IPS-20b (cell line): ENCODE measurements at regions not wholly inside any gene's neighbourhood (a gene's known extent, or its start where the extent isn't known, plus 50 kb on each side); places are given as distances from the start of the nearest gene placed in this dataset.

Experiments
- H3K27ac ChIP-seq: one replicate; pipeline ENCODE4 v1.5.1; 2013; ENCODE audit warnings: low read length
- H3K27me3 ChIP-seq: 2 replicates; pipeline ENCODE4 v1.6.1; 2013; ENCODE audit warnings: mild to moderate bottlenecking, low read length, inconsistent platforms; ENCODE audit not compliant: insufficient read depth
- H3K36me3 ChIP-seq: 2 replicates; pipeline ENCODE4 v1.6.1; 2013; ENCODE audit warnings: low read depth, mild to moderate bottlenecking, inconsistent platforms, low read length, moderate library complexity; ENCODE audit not compliant: insufficient read depth
- H3K4me1 ChIP-seq: 2 replicates; pipeline ENCODE4 v1.6.1; 2013; ENCODE audit warnings: mild to moderate bottlenecking, control low read depth, inconsistent platforms, low read length, moderate library complexity; ENCODE audit not compliant: insufficient read depth
- H3K4me3 ChIP-seq: 2 replicates; pipeline ENCODE4 v1.5.1; 2013; ENCODE audit warnings: mild to moderate bottlenecking, low read length, inconsistent platforms
- H3K9ac ChIP-seq: 2 replicates; pipeline ENCODE4 v1.6.1; 2013; ENCODE audit warnings: low read depth, mild to moderate bottlenecking, inconsistent platforms, low read length, moderate library complexity
- H3K9me3 ChIP-seq: 2 replicates; pipeline ENCODE4 v1.6.1; 2013; ENCODE audit warnings: mild to moderate bottlenecking, low read depth, low read length, inconsistent platforms; ENCODE audit not compliant: insufficient read depth

DNA sequence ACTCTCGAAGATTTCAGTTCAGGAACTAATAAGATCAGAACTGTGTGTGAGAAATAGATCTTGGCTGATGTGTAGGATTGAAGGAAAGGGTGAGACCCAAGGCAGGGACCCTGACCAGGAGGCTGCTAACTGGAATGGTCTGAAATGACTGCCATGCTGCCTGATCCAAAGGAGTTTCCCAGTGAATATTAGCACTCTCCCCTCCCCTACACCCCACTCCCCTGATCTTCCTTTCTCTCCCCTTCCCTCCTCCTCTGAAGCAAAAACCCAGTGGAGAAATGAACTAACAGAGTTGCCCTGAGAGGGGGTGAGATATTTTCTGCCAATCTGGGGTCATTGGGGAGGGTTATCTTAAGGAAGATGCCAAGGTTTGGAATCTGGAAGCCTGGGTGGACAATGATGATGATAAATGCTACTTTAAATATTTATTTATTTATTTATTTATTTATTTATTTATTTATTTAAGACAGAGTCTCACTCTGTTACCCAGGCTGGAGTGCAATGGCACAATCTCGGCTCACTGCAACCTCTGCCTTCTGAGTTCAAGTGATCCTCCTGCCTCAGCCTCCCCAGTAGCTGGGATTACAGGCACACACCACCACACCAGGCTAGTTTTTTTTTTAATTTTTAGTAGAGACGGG is 371.0 kb upstream of the CHD6 start:
- peaks cover 4% of the 10 kb centered on the region; the same call in 1 of the 2 replicates for H3K9me3 ChIP-seq
- no peak overlapping the region for H3K4me3 ChIP-seq
- H3K9ac ChIP-seq, result no peak overlapping the region
- no peaks in the 10 kb centered on the region for H3K27me3 ChIP-seq
- no peaks in the 10 kb centered on the region for H3K4me1 ChIP-seq
- no peaks in the 10 kb centered on the region for H3K36me3 ChIP-seq
- H3K27ac ChIP-seq, result no peak overlapping the region

DNA sequence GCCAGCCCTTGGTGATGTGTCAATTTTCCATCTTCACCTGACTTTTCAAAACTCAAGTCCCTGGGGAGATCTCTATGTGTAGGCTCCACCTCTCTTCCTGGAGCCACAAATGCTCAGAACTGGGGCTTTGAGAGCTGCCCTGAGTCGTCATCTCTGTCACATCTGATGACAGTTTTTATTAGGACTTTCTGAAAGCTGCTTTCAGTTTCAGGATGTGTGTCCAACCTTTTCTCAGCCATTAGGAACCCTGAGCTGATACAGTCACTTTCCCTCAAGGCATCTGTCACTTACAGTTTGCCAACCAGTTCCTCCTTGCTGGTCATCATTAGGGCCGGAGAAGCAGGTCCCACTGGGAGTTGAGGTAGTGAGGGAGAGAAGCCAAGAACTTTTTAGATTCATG is 365.9 kb upstream of the CHD6 start:
- Histone ChIP-seq H3K27me3 (no peaks in the 10 kb centered on the region), H3K27ac (no peak overlapping the region), H3K4me1 (no peaks in the 10 kb centered on the region), H3K9ac (no peak overlapping the region), H3K4me3 (no peak overlapping the region), H3K9me3 (peaks cover 4% of the 10 kb centered on the region; the same call in 1 of the 2 replicates), H3K36me3 (no peaks in the 10 kb centered on the region)

DNA sequence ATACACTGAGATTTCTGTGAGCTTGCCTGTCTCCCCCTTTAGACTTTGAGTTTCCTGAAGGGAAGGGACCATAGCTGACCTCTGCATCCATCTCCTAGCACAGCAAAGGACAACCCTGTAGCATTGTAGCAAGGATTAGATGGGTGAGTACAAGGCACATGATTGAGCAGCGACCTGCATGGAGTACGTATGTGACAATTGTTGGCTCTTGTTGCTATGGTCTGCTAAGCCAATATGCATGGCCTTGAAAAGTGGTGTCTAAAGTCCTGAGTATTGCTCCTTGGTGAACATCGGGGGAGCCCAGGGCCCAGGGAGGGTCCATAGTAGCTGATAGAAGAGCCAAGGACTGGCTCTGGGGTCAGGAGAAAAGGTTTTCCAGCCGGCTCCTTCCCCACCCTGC is 365.0 kb upstream of the CHD6 start:
- no peaks in the 10 kb centered on the region for H3K4me1 ChIP-seq
- peaks cover 4% of the 10 kb centered on the region; the same call in 1 of the 2 replicates for H3K9me3 ChIP-seq
- no peaks in the 10 kb centered on the region for H3K27me3 ChIP-seq
- H3K9ac ChIP-seq, result no peak overlapping the region
- no peak overlapping the region for H3K4me3 ChIP-seq
- no peaks in the 10 kb centered on the region for H3K36me3 ChIP-seq
- H3K27ac ChIP-seq, result no peak overlapping the region

DNA sequence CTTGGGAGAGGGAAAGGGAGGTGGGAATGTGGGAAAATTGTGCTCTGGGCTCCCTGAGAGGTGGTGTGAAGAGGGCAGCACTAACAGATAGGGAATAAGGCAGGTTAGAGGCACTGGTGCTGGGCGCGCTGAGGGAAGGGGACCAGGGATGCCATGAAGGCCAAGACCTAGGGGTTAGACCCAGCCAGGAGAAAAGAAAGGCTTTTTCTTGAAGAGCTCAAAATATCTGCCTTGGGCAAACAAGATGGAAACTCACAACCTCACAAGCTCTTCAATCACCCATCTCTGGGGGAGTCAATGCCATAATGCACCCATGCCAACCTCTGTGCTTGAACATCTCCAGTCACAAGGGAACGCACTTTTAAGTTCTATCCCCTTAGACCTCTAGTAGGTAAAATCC is 363.6 kb upstream of the CHD6 start:
- H3K4me1 ChIP-seq, result no peaks in the 10 kb centered on the region
- no peaks in the 10 kb centered on the region for H3K27me3 ChIP-seq
- no peak overlapping the region for H3K9ac ChIP-seq
- no peak overlapping the region for H3K27ac ChIP-seq
- no peaks in the 10 kb centered on the region for H3K36me3 ChIP-seq
- H3K4me3 ChIP-seq, result no peak overlapping the region
- H3K9me3 ChIP-seq, result no peaks in the 10 kb centered on the region

DNA sequence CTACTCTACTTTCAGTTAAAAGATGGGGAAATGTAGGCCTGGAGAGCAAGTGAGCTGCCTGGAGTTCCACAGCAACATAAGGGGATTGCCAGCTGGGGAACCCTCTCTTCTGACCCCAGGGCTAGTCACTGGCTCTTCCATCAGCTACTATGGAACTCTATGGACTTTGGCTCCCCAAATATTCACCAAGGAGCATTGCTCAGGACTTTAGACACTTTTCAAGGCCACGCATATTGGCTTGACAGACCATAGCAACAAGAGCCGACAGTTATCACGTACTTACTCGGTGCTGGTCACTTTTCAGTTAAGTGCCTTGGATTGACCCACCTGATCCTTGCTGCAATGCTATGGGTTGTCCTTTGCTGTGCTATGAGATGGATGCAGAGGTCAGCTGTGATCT is 360.7 kb upstream of the CHD6 start:
- H3K9me3 ChIP-seq, result no peaks in the 10 kb centered on the region
- H3K9ac ChIP-seq, result no peak overlapping the region
- H3K36me3 ChIP-seq, result no peaks in the 10 kb centered on the region
- no peaks in the 10 kb centered on the region for H3K27me3 ChIP-seq
- H3K27ac ChIP-seq, result no peak overlapping the region
- no peak overlapping the region for H3K4me3 ChIP-seq
- no peaks in the 10 kb centered on the region for H3K4me1 ChIP-seq

DNA sequence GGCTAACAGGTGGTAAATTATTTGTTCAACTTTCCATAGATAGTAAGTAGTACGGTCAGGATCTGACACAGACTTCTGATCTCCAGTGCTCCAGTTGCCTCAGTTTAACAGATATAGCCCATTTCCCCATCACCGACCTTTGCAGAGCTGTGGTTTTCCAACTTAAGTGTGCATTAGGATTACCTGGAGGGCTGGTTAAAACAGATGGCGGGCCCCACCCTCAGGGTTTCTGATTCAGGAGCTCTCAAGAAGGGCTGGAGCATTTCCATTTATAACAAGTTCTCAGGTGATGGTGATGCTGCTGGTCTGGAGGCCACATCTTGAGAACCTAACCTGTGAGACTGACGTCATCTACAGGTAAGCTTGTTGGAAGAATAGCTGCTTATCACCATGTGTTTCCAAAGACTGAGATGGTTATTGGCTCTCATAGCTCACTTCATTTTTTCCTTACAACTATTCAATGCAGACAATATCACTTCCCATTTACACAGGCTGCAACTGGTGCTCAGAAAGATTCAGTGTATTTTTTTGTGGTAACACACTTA is 360.1 kb upstream of the CHD6 start:
- no peak overlapping the region for H3K4me3 ChIP-seq
- H3K9ac ChIP-seq, result no peak overlapping the region
- no peaks in the 10 kb centered on the region for H3K36me3 ChIP-seq
- no peaks in the 10 kb centered on the region for H3K9me3 ChIP-seq
- no peaks in the 10 kb centered on the region for H3K4me1 ChIP-seq
- no peaks in the 10 kb centered on the region for H3K27me3 ChIP-seq
- H3K27ac ChIP-seq, result no peak overlapping the region

DNA sequence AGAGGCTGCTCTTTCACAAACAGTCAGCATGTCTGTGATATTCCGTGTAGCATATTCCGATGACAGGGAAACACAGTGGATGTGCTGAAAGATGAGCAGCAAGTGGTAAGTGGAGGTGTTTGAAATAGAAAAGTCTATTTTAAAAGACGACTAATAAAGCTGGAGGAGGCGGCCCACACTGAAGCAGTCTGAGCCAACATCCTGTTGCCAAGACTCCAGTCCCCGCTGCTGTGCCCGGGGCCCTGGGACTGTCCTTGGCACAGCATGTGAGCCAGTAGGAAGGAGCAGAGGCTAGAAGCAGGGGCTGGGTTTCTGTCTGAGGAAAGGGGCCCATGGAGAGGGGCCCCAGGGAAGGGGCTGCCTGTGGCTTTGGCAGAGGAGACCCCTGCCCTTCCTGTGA is 351.5 kb upstream of the CHD6 start:
- Histone ChIP-seq H3K9me3 (no peaks in the 10 kb centered on the region), H3K9ac (no peak overlapping the region), H3K27me3 (no peaks in the 10 kb centered on the region), H3K4me1 (peaks cover 7% of the 10 kb centered on the region), H3K27ac (no peak overlapping the region), H3K36me3 (no peaks in the 10 kb centered on the region), H3K4me3 (no peak overlapping the region)

DNA sequence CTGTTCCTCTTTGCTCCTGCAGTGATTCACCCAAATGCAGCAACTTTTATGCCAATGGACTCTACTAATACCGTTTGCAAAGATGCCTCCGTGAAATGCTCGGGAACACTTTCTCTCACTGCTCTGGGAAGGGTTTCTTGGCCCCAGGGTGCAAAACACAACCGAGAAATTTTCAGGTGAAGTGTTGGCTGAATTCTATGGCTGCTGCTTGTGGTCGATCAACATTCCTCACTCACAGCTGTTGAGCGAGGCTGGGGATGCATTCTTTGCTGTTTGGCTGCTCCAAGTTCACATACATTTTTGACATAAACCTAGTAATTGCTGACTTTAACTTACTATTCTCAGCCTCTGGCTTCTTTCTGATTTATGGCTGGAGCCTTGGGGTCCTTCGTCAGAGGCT is 342.0 kb upstream of the CHD6 start:
- H3K4me3 ChIP-seq, result no peak overlapping the region
- H3K9ac ChIP-seq, result no peak overlapping the region
- H3K27ac ChIP-seq, result no peak overlapping the region
- no peaks in the 10 kb centered on the region for H3K9me3 ChIP-seq
- H3K27me3 ChIP-seq, result no peaks in the 10 kb centered on the region
- no peaks in the 10 kb centered on the region for H3K36me3 ChIP-seq
- no peaks in the 10 kb centered on the region for H3K4me1 ChIP-seq

DNA sequence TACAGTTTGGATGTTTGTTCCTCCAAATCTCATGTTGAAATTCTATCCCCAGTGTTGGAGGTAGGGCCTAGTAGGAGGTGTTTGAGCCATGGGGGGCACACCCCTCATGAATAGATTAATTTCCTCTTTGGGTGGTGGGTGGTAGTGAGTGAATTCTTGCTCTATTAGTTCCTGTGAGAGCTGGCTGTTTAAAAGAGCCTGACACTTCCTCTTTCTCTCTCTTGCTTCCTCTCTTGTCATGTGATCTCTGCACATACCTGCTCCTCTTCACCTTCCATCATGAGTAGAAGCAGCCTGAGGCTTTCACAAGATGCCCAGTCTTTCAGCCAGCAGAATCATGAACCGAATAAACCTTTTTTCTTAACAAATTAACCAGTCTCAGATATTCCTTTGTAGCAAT is 340.2 kb upstream of the CHD6 start:
- H3K27me3 ChIP-seq, result no peaks in the 10 kb centered on the region; the same call in 1 of the 2 replicates
- no peak overlapping the region for H3K9ac ChIP-seq
- H3K4me3 ChIP-seq, result no peak overlapping the region
- no peak overlapping the region for H3K27ac ChIP-seq
- no peaks in the 10 kb centered on the region for H3K36me3 ChIP-seq
- H3K9me3 ChIP-seq, result no peaks in the 10 kb centered on the region
- H3K4me1 ChIP-seq, result no peaks in the 10 kb centered on the region

DNA sequence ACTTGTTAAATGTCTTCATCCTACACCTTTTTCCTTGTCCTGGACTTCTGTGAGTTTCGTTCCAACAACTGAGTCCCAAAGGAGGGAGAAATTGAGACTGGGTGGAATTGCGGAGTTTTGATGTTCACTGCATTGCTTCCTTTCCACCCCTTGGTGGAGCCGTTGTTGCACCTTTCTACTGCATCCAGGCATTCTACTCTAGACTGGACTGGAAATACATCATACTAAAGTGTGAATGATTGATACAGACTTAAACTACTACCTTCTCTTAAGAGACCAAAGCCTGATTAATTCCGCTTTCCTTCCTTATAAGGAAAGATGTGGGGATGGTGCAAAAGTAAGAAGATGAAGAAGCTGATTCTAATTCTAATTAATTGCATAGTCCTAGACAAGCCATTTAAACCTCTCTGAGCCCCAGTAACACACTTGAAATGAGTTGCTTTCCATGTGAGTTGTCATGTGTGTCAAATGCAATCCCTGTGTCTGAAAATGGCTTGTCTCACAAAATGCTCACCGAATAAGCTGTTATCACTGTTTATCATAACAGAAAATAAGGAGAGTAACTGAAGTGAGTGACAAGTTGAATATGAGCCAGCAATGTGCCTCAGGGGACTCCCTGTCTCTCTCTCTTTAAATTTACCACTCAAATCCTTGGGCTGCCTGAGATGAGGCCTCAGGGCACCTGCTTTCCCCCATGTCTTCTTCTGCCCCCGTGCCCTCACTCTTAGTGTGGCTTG is 338.3 kb upstream of the CHD6 start:
- no peaks in the 10 kb centered on the region for H3K9me3 ChIP-seq
- H3K4me3 ChIP-seq, result no peak overlapping the region
- H3K36me3 ChIP-seq, result no peaks in the 10 kb centered on the region
- no peaks in the 10 kb centered on the region; the same call in 1 of the 2 replicates for H3K27me3 ChIP-seq
- H3K4me1 ChIP-seq, result no peaks in the 10 kb centered on the region
- H3K9ac ChIP-seq, result no peak overlapping the region
- H3K27ac ChIP-seq, result no peak overlapping the region

DNA sequence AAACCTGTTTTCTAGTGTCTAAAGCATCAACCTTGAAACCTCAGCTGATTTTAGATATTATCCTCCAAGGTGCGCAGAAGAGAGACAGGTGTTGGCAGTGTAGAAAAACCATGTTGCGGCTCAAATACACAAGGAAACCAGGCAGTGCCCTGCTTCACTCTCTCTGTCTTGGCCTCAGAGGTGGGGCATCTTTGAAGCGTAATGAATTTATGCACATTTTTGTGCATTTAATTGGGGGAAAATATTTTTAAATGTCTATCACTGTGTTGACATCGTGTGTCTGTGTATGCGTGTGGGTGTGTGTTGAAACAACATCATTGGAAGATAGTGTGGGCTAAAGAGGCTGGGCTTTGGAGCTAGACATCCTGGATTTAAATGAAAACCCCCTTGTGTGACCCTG is 334.0 kb upstream of the CHD6 start:
- Histone ChIP-seq H3K9ac (no peak overlapping the region), H3K4me3 (no peak overlapping the region), H3K27ac (no peak overlapping the region), H3K9me3 (no peaks in the 10 kb centered on the region), H3K27me3 (no peaks in the 10 kb centered on the region; the same call in 1 of the 2 replicates), H3K36me3 (no peaks in the 10 kb centered on the region), H3K4me1 (no peaks in the 10 kb centered on the region)

DNA sequence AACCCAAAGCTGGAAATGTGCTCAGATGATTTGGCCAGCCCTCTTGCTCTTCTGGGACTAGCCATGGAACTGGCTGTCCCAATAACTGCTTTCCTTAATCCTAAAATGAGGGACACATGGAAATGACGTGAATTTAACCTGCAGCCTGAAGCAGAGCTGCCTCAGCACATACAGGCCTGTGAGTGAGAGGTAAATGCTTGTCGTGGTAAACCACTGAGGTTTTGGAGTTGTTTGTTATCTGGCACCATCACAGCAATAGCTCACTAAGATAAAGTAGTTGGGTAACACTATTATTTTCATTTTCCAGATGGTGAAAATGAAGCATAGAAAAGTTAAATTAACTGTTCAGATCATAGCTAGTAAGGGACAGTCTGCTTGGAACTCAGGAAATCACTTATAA is 333.4 kb upstream of the CHD6 start:
- Histone ChIP-seq H3K27me3 (no peaks in the 10 kb centered on the region; the same call in 1 of the 2 replicates), H3K27ac (no peak overlapping the region), H3K4me3 (no peak overlapping the region), H3K9ac (no peak overlapping the region), H3K9me3 (no peaks in the 10 kb centered on the region), H3K4me1 (no peaks in the 10 kb centered on the region), H3K36me3 (no peaks in the 10 kb centered on the region)
